ENCODE measurements at regions not wholly inside any gene's neighbourhood (a gene's known extent, or its start where the extent isn't known, plus 50 kb on each side); places are given as distances from the start of the nearest gene placed in this dataset.

DNA sequence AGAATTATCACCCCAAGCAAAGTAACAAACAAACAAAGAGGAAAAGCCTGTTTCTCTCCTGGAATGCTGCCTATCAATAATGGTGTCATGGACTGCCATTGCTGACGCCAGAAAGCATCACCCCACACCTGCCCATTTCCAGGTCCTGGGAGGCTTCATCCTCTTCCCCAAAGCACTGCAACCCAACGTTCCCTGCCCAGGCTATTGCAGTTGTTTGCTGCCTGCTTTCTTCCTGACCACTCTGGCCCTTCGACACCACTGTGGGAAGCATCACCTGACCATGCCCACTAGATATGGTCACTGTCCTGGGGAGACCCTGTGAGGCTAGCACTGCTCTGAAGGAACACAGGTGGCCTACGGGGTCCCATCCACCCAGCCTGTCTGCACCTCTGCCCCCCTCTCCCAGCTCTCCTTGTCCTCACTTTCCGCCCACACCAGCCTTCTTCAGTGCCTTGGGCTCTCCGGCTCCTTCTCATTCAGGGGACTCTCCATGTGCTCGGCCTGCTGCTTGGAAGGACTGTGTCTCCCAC, 439.6 kb downstream of the GLRX3 start:
- DNase-seq: no peak
- H3K4me3 Mint-ChIP-seq (ENCODE audit: low read depth, unreplicated experiment): no peak overlapping the region
- CTCF ChIA-PET: no interaction called here
- intact Hi-C loops (cut with micrococcal nuclease; ENCODE audit: unreplicated experiment): no loop called here
- no peaks in the 10 kb centered on the region for H3K36me3 Mint-ChIP-seq (ENCODE audit: insufficient read depth, unreplicated experiment)
- peaks cover 26% of the 10 kb centered on the region for H3K9me3 Mint-ChIP-seq (ENCODE audit: low read depth, unreplicated experiment)
- no peak overlapping the region for H3K27ac Mint-ChIP-seq (ENCODE audit: unreplicated experiment)
- no peaks in the 10 kb centered on the region for H3K4me1 Mint-ChIP-seq (ENCODE audit: low read depth, unreplicated experiment)
- BruUV-seq (replicated peaks): no TSS peak
- TF ChIP-seq, protein P1, sequence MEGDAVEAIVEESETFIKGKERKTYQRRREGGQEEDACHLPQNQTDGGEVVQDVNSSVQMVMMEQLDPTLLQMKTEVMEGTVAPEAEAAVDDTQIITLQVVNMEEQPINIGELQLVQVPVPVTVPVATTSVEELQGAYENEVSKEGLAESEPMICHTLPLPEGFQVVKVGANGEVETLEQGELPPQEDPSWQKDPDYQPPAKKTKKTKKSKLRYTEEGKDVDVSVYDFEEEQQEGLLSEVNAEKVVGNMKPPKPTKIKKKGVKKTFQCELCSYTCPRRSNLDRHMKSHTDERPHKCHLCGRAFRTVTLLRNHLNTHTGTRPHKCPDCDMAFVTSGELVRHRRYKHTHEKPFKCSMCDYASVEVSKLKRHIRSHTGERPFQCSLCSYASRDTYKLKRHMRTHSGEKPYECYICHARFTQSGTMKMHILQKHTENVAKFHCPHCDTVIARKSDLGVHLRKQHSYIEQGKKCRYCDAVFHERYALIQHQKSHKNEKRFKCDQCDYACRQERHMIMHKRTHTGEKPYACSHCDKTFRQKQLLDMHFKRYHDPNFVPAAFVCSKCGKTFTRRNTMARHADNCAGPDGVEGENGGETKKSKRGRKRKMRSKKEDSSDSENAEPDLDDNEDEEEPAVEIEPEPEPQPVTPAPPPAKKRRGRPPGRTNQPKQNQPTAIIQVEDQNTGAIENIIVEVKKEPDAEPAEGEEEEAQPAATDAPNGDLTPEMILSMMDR (IDR thresholded peaks at IDR 0.05; ENCODE audit: unreplicated experiment): no peak
- no peaks in the 10 kb centered on the region for H3K27me3 Mint-ChIP-seq (ENCODE audit: unreplicated experiment)

GRCh38 chr10:130576427-130576826, 440.2 kb downstream of the GLRX3 start:
- no peak for DNase-seq
- intact Hi-C loops (cut with micrococcal nuclease; ENCODE audit: unreplicated experiment): no loop called here
- CTCF ChIA-PET: no interaction called here
- Mint-ChIP-seq H3K4me1 (ENCODE audit: low read depth, unreplicated experiment) (no peaks in the 10 kb centered on the region), H3K27ac (ENCODE audit: unreplicated experiment) (no peak overlapping the region), H3K9me3 (ENCODE audit: low read depth, unreplicated experiment) (peaks cover 26% of the 10 kb centered on the region), H3K27me3 (ENCODE audit: unreplicated experiment) (no peaks in the 10 kb centered on the region), H3K36me3 (ENCODE audit: insufficient read depth, unreplicated experiment) (no peaks in the 10 kb centered on the region), H3K4me3 (ENCODE audit: low read depth, unreplicated experiment) (no peak overlapping the region)
- no TSS peak for BruUV-seq (replicated peaks)
- TF ChIP-seq, protein P1 (IDR thresholded peaks at IDR 0.05; ENCODE audit: unreplicated experiment): no peak

DNA sequence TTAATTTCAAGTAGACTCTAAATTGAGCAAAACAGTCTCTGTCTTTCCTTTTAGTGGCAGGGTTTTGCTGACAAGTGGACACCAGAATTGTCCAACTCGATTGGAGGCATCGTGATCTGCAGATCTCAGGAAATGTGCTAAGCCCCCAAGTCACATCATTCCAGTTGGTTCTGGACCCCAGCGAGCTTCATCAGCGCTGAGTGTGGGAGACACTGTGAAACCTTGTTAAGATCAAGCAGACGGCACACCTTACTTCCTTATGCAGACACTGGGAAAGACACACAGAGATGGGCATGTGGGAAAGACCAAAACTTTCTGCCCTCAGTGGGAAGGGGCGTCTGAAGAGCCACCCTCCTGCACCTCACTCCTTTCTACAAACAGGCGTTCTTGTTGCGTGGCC, 440.8 kb downstream of the GLRX3 start:
- Mint-ChIP-seq H3K9me3 (ENCODE audit: low read depth, unreplicated experiment) (peaks cover 26% of the 10 kb centered on the region), H3K27ac (ENCODE audit: unreplicated experiment) (no peak overlapping the region), H3K27me3 (ENCODE audit: unreplicated experiment) (no peaks in the 10 kb centered on the region), H3K4me1 (ENCODE audit: low read depth, unreplicated experiment) (no peaks in the 10 kb centered on the region), H3K36me3 (ENCODE audit: insufficient read depth, unreplicated experiment) (no peaks in the 10 kb centered on the region), H3K4me3 (ENCODE audit: low read depth, unreplicated experiment) (no peak overlapping the region)
- no TSS peak for BruUV-seq (replicated peaks)
- CTCF ChIA-PET: no interaction called here
- intact Hi-C loops (cut with micrococcal nuclease; ENCODE audit: unreplicated experiment): no loop called here
- TF ChIP-seq, protein P1 (IDR thresholded peaks at IDR 0.05; ENCODE audit: unreplicated experiment): no peak
- DNase-seq: no peak

DNA sequence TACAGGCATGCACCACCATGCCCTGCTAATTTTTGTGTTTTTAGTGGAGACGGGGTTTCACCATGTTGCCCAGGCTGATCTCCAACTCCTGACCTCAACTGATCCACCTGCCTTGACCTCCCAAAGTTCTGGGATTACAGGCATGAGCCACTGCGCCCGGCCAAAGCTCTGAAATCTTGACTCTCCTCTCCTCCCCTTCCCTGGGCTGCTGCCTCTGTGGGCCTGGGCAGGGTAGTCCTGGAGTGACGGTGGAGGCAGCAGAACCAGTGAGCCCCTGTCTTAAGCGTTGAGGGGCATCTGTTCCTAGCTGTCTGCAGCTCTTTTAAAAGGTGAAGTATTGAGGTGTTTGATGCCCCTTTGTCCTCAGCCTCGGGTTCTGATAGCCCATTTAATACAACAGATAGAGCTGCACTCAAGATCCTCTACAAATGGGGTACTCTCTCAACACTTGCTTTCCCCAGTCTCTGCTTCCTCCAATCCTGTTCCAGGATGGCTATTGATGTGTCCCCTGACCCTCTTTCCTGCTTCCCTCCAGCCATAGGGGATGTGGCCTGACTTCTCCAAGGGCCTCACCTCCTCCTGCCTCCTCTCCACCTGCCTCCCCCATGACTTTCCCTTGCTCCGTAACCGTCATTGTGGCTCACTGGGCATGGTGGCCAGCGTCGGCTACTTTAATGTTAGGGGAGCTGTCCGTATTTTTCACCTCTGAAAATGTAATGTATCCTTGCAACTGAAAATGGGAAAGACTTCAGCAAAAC, 442.5 kb downstream of the GLRX3 start:
- TF ChIP-seq, protein P1 (IDR thresholded peaks at IDR 0.05; ENCODE audit: unreplicated experiment): no peak
- H3K27ac Mint-ChIP-seq (ENCODE audit: unreplicated experiment): no peak overlapping the region
- no peak overlapping the region for H3K4me3 Mint-ChIP-seq (ENCODE audit: low read depth, unreplicated experiment)

More for the DNA sequence above, 442.5 kb downstream of the GLRX3 start:
- no TSS peak for BruUV-seq (replicated peaks)
- Mint-ChIP-seq H3K27me3 (ENCODE audit: unreplicated experiment) (no peaks in the 10 kb centered on the region), H3K4me1 (ENCODE audit: low read depth, unreplicated experiment) (no peaks in the 10 kb centered on the region), H3K36me3 (ENCODE audit: insufficient read depth, unreplicated experiment) (no peaks in the 10 kb centered on the region), H3K9me3 (ENCODE audit: low read depth, unreplicated experiment) (peaks cover 25% of the 10 kb centered on the region)
- CTCF ChIA-PET: no interaction called here
- DNase-seq: no peak
- intact Hi-C loops (cut with micrococcal nuclease; ENCODE audit: unreplicated experiment): no loop called here
